Amygdala (tissue), 56 donors: ENCODE measurements at regions not wholly inside any gene's neighbourhood (a gene's known extent, or its start where the extent isn't known, plus 50 kb on each side); places are given as distances from the start of the nearest gene placed in this dataset.

ENCODE experiments used
- DNase-seq, 56 donors: peaks; one replicate each; lab custom pipeline; 2025; lab: John Stamatoyannopoulos, UW

DNA sequence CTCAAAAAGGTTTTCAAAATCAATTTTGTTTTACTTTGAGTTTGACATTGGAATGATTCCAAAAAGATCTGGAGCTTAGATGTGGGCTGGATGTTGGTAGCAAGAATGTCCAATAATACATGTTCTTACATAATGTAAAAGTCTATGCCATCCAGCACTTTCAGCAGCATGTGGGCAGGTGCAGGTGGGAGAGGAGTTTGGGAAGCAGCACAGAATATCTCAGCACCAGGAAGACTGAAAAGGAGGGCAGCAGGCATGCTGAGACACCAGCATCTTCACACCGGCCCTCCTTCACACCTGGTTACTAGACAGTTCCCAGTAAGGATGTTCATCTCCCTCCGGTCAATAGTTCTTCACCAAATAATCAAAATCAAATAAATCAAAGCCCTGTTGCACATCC is 166.6 kb downstream of the ZBTB18 start:
- peak in 6 of 56 donors; percentile 16 to 48 (median 28) for DNase-seq

DNA sequence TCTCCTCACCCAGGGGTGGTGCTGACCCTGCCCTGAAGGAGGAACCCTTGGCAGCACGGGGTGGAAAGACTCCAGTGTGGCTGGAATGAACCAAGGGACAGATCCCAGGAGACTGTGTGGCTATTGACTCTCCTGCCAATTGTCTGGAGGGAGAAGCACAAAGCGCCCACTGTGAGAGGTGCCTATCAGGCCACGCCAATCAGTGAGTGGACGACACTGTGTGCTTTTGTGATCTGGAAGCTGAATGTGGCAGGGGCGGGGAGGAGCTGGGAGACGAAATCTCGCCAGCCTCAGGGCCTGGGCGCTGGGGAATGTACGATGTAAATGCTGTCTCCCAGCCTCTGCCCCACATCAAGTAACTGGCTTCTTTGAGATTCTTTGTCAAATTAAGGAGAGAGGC is 167.1 kb downstream of the ZBTB18 start:
- DNase-seq, result peak in 46 of 56 donors; percentile 11 to 81 (median 49)

DNA sequence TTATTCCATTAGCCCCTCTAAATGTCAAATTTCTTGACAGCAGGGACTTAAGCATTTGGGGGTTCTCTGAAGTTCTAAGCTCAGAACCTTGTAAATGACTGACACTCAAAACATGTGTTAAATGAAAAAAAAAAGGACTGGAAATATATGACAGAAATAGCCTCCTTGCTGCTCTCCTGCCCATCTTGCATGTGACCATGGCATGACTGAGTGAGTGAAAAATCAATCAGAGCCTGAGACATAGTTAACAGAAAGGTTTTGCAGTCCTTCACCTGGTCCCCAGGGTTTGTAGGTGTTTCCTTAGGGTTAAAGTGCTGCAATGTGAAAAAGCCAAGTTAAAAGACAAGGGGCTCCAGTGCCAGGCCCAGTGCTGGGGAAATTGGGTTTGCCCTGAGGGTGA is 168.1 kb downstream of the ZBTB18 start:
- no peak for DNase-seq

DNA sequence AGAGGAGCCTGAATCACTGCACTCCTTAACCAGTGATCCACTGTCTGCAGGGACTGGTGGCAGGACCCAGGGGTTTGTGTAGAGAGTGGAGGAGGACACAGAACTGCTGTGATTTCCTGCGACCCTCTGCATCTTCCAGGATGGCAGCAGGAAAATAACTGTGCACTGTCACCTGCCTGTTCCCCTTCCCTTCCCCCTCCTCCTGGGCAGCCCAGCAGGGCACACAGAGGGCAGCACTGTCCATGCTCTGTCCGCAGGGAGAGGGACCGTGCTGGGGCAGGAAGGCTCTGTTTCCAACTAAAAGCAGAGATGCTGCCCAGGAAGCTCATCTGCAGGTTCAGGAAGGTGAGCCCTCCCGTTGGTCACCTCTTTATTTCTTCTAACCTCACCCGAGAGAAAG is 168.7 kb downstream of the ZBTB18 start:
- no peak for DNase-seq

DNA sequence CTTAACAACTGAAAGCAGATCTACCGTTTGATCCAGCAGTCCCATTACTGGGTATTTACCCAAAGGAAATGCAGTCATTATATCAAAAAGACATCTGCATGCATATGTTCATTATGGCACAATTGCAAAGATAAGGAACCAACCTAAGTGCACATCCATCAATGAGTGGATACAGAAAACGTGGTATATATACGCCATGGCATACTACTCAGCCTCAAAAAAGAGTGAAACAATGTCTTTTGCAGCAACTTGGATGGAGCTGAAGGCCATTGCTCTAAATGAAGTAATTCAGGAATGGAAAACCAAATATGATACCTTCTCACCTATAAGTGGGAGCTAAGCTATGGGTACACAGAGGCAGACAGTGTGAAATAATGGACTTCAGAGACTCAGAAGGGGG is 169.3 kb downstream of the ZBTB18 start:
- DNase-seq, result no peak

DNA sequence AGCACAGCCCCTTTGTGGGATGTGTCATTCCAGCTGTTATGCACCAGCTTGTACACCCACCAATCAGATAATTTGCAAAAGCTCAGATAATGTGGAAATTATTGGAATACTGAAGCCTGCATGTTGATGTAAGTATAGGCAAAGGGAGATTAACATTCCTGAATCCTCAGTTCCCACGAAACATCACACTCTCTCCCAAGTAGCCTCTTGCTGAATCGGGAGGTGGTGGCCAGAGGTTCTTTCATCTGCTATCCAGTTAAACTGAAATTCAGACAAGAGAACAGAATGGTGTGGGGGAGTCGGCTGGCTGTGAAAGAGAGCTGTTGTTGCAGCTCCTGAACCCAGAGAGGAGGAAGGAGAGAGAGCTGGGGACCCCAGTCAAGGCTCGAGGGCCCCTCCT is 170.9 kb downstream of the ZBTB18 start:
- DNase-seq, result no peak

DNA sequence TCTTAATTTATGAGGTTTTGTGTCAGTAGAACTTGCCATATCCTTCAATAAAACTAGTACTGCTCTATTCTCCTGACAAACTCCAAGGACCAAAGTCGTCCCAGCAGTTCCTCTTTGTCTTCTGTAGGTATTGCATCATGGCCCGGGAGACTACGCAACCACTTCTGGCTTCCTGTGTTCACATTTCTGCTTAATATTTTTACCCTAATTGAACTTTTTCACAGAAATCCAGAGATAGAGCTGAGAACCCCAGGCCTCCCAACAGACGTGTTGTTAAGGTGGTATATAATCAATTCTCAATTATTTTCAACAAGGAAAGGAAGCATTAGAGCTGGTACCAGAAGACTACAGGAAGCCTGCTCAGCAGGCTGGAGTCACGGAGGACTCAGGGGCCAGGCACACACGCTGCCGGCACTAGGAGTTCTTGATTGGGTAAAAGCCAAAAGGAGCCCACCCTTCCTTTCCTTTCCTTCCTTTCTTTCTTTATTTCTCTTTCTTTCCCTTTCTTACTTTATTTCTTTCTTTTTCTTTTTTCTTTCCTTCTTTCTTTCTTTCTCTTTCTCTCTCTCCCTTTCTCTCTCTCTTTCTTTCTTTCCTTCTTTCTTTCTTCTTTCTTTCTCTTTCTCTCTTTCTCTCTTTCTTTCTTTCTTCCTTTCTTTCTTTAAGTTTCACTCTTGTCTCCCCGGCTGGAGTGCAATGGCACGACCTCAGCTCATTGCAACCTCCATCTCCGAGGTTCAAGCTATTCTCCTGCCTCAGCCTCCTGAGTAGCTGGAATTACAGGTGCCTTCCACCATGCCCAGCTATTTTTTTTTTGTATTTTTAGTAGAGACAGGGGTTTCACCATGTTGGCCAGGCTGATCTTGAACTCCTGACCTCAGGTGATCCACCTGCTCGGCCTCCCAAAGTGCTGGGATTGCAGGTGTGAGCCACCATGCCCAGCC is 173.7 kb downstream of the ZBTB18 start:
- DNase-seq, result peak in 1 of 56 donors; percentile 39

DNA sequence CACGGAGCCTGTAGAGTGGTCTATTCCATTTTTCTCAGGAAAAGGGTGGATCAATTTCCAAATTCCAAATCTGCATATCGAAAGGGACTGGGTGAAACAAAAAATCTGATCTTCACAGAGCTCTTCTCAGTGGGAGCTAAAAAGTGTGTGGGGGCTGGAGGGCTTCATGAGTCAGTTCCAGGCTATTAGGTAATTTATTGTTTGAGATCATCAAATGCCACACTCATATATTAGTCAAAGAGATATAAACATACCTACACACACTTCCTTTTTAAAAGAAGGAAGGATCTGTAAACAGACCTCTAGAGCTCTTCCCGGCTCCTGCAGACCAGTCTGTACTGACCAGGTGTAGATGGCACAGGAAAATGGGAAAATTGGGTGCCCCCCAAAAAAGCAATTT is 175.4 kb downstream of the ZBTB18 start:
- DNase-seq, result no peak

DNA sequence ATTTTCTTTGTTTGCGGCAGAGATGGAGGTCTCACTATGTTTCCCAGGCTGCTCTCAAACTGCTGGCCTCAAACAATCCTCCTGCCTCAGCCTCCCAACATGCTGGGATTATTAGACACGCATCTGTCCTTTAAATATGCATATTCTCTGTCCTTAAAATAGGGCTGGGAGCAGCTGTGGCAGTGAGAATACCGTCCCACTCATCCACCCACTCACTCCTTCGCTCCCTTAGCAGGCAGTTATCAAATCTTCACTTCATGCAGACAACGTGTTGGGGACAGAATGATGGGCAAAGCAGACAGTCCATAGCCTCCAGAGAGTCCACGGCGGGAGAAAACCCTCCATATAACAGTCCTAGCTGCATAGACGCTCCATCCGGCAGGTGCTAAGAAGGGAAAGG is 179.4 kb downstream of the ZBTB18 start:
- DNase-seq, result no peak

DNA sequence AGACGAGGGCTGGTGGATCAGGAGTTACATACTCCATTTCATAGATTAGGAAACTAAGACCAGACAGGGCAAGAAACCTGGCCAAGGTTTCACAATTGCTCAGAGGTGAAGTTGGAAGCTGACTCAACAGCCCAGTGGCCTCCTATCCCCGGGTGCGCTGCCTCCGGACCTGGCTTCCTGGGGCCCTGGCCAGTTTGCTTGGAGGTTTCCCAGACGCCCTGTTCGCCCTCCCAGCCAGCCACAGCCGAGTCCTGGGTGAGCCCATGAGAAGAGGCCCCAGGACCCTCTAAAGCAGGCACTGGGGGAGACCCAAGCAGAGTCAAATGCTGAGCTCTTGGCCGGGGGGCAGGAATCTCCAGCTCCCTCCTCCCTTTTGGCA is 180.1 kb downstream of the ZBTB18 start:
- DNase-seq, result no peak

DNA sequence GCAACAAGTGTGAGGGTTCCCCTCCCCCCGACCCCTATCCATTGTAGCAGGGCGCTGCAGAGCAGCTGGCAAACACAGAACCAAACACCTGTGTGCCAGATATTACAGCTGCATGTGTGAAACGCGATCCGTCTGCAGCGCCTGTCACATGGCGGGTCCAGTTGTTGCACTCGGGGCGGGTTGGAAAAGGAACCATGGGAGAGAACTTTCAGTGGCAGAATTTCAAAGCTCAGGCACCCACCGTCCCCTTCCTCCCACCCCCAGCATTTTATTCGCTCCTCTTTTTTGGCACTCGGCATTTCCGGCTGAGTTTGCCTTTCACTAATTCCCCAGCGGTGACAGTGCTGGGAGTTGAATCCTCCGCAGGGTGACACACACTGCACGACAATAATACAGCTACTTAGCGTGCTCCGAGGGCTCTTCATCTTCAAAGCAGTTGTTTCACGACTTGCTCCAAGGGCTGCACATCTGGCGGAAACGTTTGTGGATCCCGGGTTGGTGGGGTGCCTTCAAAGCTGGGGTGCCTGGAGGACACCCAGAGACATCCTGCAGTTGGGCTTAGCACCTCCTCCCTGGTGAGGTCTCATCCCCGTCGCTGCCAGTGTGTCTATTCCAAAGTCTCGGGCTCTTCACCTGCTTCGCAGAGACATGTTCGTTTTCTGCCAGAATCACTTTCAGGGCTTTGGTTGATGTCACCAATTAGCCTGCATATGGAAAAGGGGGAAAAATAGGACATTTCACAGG is 180.7 kb downstream of the ZBTB18 start:
- DNase-seq, result peak in 8 of 56 donors; percentile 6 to 30 (median 9)

DNA sequence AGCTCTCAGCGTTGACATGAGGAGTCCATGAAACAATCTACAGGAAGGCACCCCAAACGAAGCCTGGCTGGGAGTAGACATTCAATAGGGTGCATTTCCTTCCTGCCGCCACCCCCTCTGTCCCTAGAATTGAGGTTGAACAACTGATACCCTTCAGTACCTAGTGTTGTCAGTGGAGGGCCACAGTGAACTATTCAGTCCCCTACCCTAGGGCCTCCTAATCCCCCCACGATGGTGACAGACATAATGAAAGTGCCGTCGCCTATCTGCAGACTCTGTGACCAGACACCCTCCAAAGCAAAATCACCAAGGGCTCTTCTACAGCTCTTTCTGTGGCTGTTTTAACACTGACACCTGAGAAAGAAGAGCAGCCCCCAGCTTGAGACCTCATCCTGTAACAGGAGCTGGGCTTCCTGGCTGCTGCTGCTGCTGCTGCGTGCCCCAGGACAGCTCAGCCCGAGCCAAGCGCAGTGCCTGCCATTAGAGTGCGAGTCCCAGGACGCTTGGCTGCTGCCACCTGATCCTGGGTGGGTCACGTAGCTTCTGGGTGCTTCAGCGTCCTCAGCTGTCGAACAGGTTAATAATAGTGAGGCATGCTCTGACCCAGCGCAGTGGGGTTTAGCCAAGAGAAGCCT is 183.0 kb downstream of the ZBTB18 start:
- no peak for DNase-seq

DNA sequence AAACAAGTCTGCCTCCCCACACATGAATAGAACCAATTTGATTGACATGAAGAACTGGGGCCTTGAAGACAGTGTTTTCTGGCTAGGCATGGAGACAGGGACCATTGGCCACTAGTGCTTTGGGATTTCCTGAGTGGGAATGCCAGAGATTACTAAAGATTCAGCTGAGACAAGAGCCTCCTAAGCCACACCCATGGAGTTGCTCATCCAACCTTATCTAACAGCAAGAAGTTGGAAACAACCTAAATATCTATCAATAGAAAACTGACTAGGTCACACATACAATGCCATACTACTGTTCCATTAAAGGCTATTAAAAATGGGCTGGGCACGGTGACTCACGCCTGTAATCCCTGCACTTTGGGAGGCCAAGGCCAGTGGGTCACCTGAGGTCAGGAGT is 184.1 kb downstream of the ZBTB18 start:
- no peak for DNase-seq

DNA sequence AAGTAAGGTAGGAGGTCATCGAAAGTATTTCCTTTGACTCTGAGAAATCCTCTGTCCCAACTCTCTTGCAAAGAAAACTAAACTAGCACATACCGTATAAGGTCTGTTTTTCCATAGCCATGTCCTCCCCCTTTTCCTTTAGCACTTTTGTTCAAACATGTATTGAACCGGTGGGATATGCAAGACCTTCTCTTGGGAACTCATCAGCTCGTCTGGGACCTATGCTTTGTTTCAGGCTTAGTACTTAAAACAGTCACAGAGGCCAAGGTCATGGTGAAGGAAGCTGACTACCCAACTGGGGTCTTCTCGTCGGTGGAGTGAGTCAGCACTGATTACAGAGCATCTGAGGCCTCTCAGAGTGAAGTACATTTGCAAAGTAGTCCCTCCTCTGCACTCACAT is 185.0 kb downstream of the ZBTB18 start:
- no peak for DNase-seq

DNA sequence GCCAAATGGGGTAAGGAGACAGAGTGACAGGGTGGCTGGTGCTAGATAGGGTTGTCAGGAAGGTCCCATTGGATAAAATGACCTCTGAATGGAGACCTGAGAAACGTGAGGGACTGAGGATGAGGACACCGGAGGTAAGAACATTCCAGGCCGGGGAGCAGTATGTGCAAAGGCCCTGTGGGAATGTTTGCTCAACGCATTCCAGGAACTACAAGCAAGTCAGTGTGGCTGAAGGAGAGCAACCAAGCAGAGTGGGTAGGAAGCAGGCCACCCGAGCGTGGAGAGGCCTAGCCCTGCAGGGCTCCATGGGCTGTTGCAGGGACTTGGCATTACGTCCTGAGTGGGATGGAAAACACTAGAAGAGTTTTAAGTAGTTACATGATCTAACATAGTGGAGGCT is 185.6 kb downstream of the ZBTB18 start:
- DNase-seq, result no peak

DNA sequence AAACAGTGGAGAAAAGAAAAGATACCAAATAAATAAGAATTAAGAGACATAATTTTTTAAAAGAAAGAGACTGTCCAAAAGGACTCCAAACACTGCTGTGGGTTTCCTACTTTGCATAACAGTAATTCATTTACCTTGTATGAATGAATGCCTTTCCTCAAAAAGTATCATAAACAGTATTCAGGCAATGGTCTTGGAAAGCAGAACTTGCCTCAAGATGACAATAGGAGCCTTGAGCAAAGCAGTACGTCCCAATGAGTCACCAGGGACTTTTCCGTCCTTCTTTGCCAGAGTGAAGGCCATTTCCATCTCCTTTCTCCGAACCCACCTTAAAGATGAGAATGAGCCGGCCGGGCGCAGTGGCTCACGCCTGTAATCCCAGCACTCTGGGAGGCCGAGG is 186.4 kb downstream of the ZBTB18 start:
- DNase-seq, result no peak

DNA sequence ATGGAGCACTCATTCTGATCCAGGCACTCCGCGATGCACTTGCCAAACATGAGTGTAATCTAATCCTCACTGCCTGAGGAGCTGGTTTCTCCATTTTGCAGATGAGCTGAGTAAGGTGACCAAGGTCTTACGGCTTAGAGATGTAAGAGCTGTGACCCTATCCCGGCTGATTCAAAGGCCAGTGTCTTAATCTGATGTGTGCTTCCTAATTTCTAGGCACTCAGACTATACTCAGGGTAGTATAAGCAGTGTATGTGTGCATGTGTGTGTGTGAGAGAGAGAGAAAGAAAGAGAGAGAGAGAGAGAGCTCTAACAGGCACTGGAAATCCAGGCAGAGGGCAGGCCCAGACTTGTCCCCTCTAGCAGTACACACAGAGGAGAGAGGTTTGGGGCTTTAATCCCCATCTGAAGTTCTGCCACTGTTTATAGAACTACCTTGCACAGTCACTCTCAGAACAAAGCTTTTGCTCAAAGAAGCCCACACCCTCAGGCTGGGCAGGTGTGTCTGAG is 188.2 kb downstream of the ZBTB18 start:
- DNase-seq, result no peak

DNA sequence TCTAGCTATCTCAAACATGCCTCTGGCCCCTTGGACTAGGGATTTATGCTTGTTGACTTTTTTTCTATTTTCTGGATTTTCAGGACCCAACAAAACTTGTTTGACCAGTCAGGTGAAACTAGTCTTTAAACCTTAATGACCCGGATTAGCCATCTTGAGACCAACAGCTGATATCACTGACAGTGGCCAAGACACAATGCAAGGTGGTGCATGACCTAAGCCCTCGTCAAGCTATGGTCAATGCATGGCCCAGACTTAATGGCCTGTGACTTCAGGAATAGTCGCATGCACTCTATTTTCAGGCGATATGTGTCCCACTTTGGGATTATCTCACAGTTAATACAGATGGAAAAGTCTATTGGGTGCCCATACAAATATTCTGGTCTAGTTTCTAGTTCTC is 190.4 kb downstream of the ZBTB18 start:
- no peak for DNase-seq

DNA sequence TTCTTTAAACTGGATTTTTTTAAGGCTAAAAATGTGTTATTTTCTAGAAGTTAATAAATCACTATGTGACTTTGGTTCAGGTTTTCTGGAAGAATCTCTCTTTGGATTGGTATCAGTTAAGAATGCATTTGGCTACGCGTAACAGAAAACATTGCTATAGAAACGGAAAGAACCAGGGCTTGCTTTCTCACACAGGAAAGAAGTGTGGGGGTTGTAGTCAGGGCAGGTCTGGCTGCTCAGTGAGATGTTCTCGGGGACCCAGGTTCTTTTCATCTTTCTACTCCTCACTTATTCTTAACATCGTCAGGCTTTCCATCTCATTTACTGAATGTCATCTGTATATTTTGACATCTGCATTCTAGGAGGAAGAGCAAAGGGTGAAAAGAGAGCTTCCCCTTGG is 191.4 kb downstream of the ZBTB18 start:
- DNase-seq, result no peak

DNA sequence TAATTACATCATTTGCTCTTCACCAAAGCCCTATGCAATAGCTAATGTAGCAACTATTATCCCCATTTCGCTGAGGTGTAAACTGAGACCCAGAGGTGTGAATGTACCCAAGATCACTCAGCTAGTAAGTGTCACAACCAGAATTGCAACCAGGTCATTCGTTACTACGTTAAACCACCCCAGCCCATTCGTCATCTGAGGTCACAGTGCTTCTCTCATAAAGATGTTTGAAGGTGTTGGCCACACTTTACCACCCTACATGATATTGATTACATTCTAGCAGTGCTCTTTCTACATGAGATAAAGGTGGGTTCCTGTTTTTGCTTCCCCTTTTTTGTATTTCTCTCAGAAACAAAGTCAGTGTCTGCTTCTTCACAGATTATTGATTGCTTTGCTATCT is 195.3 kb downstream of the ZBTB18 start:
- no peak for DNase-seq

DNA sequence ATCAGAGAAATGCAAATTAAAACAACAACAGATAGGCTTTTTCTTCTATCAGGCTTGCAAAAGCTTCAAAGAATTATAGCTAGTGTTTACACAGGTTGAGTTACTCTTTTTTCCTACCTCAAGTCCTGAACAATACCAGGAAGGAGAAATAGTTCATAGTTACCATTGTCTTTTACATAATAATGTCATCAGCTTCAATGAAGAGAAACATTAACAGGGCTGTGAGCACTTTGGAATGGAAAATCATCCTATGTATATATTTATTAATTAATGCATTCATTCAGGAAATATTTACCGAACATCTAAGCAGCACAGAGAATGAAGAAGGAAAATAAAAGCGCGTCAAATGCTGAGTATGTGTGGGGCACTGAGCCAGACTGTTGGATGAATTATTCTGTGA is 197.3 kb downstream of the ZBTB18 start:
- no peak for DNase-seq
